AML-193 (cell line): ENCODE measurements at regions not wholly inside any gene's neighbourhood (a gene's known extent, or its start where the extent isn't known, plus 50 kb on each side); places are given as distances from the start of the nearest gene placed in this dataset.
"Not testable (repeated sequence)": the region's sequence is repeated elsewhere in the genome, so short reads cannot be mapped to it uniquely, and the experiment has no call there.

Source experiments
- DNase-seq, 2 experiments: peaks; one replicate each; lab custom pipeline; 2025; lab: John Stamatoyannopoulos, UW

GRCh38 chr9:101977614-101978210 lies 239.3 kb upstream of the GRIN3A start:
- DNase-seq = peak; percentile 14 to 22

- DNase-seq = no peak
Measured at GRCh38 chr9:101970609-101971008, 232.2 kb upstream of the GRIN3A start.

DNA sequence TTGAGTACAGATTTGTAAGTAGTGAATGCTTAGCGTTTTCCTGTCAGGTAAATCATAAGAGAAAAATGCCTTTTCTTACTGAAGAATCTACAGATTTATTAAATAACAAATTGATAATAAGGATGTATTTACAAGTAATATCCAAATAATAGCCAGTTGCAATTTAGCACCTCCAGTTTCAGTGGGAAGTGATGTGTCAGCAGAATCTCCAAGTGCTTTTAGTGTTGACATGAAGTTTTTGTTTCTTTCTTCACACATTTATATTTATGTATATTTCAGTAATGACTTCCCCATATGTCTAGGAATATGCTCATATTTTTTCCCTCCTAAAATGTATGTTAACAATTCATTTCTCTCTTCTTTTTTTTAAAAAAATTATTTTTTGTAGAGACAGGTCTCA lies 229.9 kb upstream of the GRIN3A start:
- DNase-seq = no peak

DNA sequence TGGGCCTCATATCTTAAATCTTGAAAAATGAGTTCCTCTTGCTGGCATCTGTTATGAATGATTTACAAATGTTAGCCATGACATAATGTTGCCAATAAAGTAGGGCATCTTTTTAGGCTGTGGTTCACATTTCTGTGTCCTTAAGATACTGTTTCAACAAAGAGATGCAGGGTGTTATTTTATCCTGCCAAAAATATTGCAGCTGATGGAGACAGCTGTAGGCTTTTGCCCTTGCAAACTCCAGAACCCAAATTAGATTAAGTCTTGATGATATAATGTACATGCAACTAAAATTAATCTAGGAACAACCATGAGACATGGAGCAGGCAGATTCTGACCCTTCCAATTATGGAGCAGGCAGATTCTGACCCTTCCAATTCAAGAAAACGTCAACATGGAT lies 228.2 kb upstream of the GRIN3A start:
- DNase-seq = no peak

- DNase-seq = no peak
Measured at GRCh38 chr9:101957705-101958104, 219.3 kb upstream of the GRIN3A start.

DNA sequence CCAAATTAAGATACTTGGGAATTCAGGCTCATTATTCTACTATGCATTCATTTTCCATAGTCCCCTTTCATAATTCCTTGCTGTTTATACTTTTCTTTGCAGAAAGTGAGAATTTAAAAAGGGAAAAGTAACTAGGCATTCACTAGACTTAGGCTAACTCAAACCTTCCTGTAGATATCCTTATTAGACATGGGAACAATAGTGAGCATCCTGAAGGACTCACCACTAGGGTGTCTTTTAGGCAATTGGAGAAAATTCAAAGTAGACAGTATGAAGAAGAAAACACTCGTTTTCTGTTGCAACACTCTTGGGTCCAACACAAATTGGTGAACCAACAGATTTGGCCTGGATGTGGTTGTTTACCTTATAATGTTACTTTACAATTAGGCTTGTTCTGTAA lies 213.2 kb upstream of the GRIN3A start:
- DNase-seq = no peak

- DNase-seq = no peak
Measured at GRCh38 chr9:101931756-101932155, 193.3 kb upstream of the GRIN3A start.

- DNase-seq = no peak
Measured at GRCh38 chr9:101930783-101931182, 192.3 kb upstream of the GRIN3A start.

GRCh38 chr9:101925498-101925897 lies 187.1 kb upstream of the GRIN3A start:
- DNase-seq = no peak

GRCh38 chr9:101923451-101923850 lies 185.0 kb upstream of the GRIN3A start:
- DNase-seq = no peak

GRCh38 chr9:101916948-101917347 lies 178.5 kb upstream of the GRIN3A start:
- DNase-seq = not testable (repeated sequence)

- no peak for DNase-seq
Measured at GRCh38 chr9:101915482-101915881, 177.0 kb upstream of the GRIN3A start.

DNA sequence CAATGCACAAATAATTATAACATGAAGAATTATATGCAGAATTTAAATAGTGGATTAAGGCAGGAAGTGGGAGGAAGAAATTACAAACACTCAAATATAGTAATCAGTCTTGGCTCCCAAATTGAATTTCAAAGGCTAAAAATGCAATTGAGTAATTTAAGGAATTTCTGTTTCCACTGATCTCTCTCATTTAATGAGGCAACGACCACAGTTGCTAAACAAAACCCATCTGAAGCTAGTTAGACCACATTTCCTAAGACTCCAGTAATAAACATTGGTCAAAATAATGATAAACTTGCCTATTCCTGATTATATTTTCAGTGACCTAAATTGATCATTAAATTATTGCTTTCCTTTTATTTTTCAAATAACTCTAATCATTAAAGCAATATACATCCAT lies 174.3 kb upstream of the GRIN3A start:
- no peak for DNase-seq

GRCh38 chr9:101907466-101907865 lies 169.0 kb upstream of the GRIN3A start:
- no peak for DNase-seq

- DNase-seq = no peak
Measured at GRCh38 chr9:101904845-101905244, 166.4 kb upstream of the GRIN3A start.

GRCh38 chr9:101902051-101902450 lies 163.6 kb upstream of the GRIN3A start:
- DNase-seq = no peak

DNA sequence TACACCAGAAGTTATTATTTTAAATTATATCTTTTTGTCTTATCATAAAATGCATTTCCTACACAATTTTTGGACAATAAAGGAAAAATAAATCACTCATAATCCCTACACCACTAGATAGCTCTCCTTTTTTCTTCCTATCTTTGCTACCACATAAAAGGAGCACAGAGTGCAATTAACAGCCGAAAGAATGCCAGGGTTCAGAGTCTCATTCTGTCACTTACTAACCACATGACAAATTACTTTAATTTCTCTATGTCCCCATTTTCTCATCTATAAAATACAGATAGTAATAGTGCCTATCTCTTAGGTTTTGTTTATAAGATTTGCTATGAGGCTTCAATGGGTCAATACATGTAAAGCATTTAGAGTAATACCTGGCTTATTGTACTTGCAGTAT lies 158.7 kb upstream of the GRIN3A start:
- DNase-seq = no peak

- DNase-seq = no peak
Measured at GRCh38 chr9:101893661-101894646, 155.5 kb upstream of the GRIN3A start.

GRCh38 chr9:101881508-101881907 lies 143.1 kb upstream of the GRIN3A start:
- DNase-seq = no peak

- DNase-seq = no peak
Measured at GRCh38 chr9:101880846-101881245, 142.4 kb upstream of the GRIN3A start.

- no peak for DNase-seq
Measured at GRCh38 chr9:101878734-101879133, 140.3 kb upstream of the GRIN3A start.

DNA sequence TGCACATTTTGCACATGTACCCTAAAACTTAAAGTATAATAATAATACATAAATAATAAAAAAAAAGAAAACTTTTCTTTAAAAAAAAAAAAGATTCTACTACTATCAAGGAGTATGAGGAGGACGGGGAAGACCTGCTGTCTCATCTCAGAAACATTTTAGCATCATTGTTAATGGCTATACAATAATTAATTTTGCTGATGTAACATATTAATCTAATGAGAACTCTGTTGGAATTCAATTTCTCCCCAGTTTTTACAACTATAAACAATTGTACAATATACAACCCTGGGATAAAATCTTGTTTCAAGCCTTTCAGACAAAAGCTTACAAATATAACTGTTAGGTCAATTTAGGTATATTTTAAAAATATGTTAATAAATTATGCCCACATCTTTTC lies 139.0 kb upstream of the GRIN3A start:
- no peak for DNase-seq

DNA sequence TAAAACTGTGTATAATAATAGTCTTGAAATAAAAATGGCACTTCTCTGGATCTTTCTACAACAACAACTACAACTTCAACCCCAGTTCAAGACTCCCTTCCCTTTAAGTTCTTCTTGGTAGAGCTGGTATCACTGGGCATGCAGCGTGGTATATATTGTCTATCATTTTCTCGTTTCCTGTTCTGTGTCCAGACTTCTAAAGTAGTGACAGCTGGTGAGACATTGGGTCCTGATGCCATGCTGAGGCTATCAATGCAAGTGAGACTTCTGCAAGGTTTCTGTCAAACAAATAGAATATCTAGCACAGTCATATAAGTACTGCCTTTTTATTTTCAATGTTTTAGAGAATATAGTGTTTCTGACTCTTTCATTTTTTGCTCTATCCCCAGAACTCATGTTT lies 123.0 kb upstream of the GRIN3A start:
- DNase-seq = no peak
